PC-9 (cell line): ENCODE measurements at regions not wholly inside any gene's neighbourhood (a gene's known extent, or its start where the extent isn't known, plus 50 kb on each side); places are given as distances from the start of the nearest gene placed in this dataset.

Experiments used
- BruUV-seq: library from RNA; stranded (reverse); fragments of 400-500 nt; replicated peaks from 2 replicates; lab custom pipeline; 2021; lab: Mats Ljungman, UMichigan
- CTCF ChIA-PET: fragments of 300-600 bp; sonication (Branson Sonifier 250); formaldehyde crosslinking; loops from one replicate; lab custom pipeline; 2022; ENCODE audit warnings: antibody characterized with exemption; lab: Charles Lee
- POLR2A ChIA-PET: fragments of 300-600 bp; sonication (Branson Sonifier 250); formaldehyde crosslinking; loops from one replicate; lab custom pipeline; 2022; ENCODE audit warnings: antibody characterized with exemption; ENCODE audit not compliant: unreplicated experiment; lab: Charles Lee
- DNase-seq, 2 experiments: peaks; one replicate each; pipeline versions ENCODE4 v3.0.0 to v3.0.0-alpha.2; 2015 to 2022; ENCODE audit warnings: mixed read lengths in 1 of 2
- H2AFZ ChIP-seq: fragments of 200-600 bp; sonication (generic); 2 replicates; pipeline ENCODE4 v1.8.1; 2017; ENCODE audit warnings: antibody characterized with exemption
- H3F3A ChIP-seq: fragments of 200-600 bp; sonication (generic); 2 replicates; pipeline ENCODE4 v1.8.1; 2017; ENCODE audit warnings: antibody characterized with exemption, mild to moderate bottlenecking, low read depth; ENCODE audit not compliant: insufficient read depth
- H3K27ac ChIP-seq: fragments of 200-600 bp; sonication (generic); 2 replicates; pipeline ENCODE4 v1.6.1; 2016; ENCODE audit warnings: mixed run types
- H3K27me3 ChIP-seq: fragments of 200-600 bp; sonication (generic); 2 replicates; pipeline ENCODE4 v1.6.1; 2016; ENCODE audit warnings: low read depth, mixed run types; ENCODE audit not compliant: insufficient read depth
- H3K36me3 ChIP-seq: fragments of 200-600 bp; sonication (generic); 2 replicates; pipeline ENCODE4 v1.6.1; 2016; ENCODE audit warnings: low read depth, mixed run types
- H3K4me1 ChIP-seq: fragments of 200-600 bp; sonication (generic); replicated peaks from 2 replicates; pipeline ENCODE4 v1.6.1; 2016; ENCODE audit warnings: mixed run types; ENCODE audit not compliant: insufficient read depth
- H3K4me2 ChIP-seq: fragments of 200-600 bp; sonication (generic); 2 replicates; pipeline ENCODE4 v1.6.1; 2017; ENCODE audit warnings: mixed run types
- H3K4me3 ChIP-seq: fragments of 200-600 bp; sonication (generic); 2 replicates; pipeline ENCODE4 v1.6.1; 2016; ENCODE audit warnings: mixed run types
- H3K79me2 ChIP-seq: fragments of 200-600 bp; sonication (generic); 2 replicates; pipeline ENCODE4 v1.6.1; 2017; ENCODE audit warnings: low read depth, mixed run types
- H3K9me2 ChIP-seq: fragments of 200-600 bp; sonication (generic); 2 replicates; pipeline ENCODE4 v1.8.1; 2017; ENCODE audit warnings: mild to moderate bottlenecking; ENCODE audit not compliant: insufficient read depth
- H3K9me3 ChIP-seq: fragments of 200-600 bp; sonication (generic); 2 replicates; pipeline ENCODE4 v1.8.1; 2016; ENCODE audit warnings: low read depth; ENCODE audit not compliant: insufficient read depth
- H4K20me1 ChIP-seq: fragments of 200-600 bp; sonication (generic); 2 replicates; pipeline ENCODE4 v1.8.1; 2017; ENCODE audit not compliant: insufficient read depth
- EZH2 ChIP-seq: fragments of 200-600 bp; sonication (generic); IDR thresholded peaks from 2 replicates; pipeline ENCODE4 v1.8.0; 2017; ENCODE audit warnings: antibody characterized with exemption, low read depth
- intact Hi-C: fragments of 100-400 bp; cut with micrococcal nuclease; formaldehyde crosslinking; loops from one replicate; pipeline ENCODE4 v1.10.0; 2022; ENCODE audit not compliant: unreplicated experiment
- TF ChIP-seq, protein P1 (sequence below): fragments of 200-600 bp; sonication (generic); conservative IDR thresholded peaks from 2 replicates; pipeline ENCODE4 v1.6.1; 2017; ENCODE audit warnings: mixed run types, antibody characterized with exemption, mild to moderate bottlenecking, moderate library complexity

DNA sequence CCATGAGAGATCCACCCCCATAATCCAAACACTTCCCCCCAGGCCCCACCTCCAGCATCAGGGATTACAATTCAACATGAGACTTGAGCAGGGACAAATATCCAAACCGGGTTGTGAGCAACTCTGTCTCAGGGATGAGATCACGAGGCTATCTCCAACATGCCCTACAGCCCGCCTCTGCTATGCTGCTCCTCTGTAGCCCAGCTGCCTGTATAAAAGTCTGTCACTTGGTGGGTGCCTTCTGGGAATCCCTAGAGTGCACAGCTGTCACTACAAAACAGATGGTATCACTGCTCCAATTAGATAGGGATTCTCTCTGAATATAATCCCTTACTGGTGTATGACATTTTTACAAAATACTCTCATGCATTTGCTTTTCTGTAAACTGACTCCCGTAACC, 114.9 kb upstream of the NANOS1 start:
- H3K4me3 ChIP-seq: no peak overlapping the region
- H3K36me3 ChIP-seq: no peaks in the 10 kb centered on the region
- BruUV-seq: no TSS peak
- H3K27me3 ChIP-seq: no peaks in the 10 kb centered on the region
- H3K4me2 ChIP-seq: no peak overlapping the region
- no peak for DNase-seq
- H3K4me1 ChIP-seq: peaks cover 58% of the 10 kb centered on the region
- no peak overlapping the region for H3K27ac ChIP-seq
- H4K20me1 ChIP-seq: no peaks in the 10 kb centered on the region
- no peaks in the 10 kb centered on the region for H3K9me2 ChIP-seq
- H3K79me2 ChIP-seq: no peaks in the 10 kb centered on the region
- TF ChIP-seq, protein P1, sequence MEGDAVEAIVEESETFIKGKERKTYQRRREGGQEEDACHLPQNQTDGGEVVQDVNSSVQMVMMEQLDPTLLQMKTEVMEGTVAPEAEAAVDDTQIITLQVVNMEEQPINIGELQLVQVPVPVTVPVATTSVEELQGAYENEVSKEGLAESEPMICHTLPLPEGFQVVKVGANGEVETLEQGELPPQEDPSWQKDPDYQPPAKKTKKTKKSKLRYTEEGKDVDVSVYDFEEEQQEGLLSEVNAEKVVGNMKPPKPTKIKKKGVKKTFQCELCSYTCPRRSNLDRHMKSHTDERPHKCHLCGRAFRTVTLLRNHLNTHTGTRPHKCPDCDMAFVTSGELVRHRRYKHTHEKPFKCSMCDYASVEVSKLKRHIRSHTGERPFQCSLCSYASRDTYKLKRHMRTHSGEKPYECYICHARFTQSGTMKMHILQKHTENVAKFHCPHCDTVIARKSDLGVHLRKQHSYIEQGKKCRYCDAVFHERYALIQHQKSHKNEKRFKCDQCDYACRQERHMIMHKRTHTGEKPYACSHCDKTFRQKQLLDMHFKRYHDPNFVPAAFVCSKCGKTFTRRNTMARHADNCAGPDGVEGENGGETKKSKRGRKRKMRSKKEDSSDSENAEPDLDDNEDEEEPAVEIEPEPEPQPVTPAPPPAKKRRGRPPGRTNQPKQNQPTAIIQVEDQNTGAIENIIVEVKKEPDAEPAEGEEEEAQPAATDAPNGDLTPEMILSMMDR: no peak
- no peak for TF ChIP-seq EZH2
- H3K9me3 ChIP-seq: no peaks in the 10 kb centered on the region
- no peak overlapping the region for H2AFZ ChIP-seq
- CTCF ChIA-PET: no interaction called here
- intact Hi-C loops: loop anchor here (5.0 kb wide), 1 partner anchor 42 kb away; no protein-coding TSS in a partner anchor
- POLR2A ChIA-PET: interaction anchor here (0.6 kb wide), 1 partner anchor 115 kb away, joined by 5 read pairs; no protein-coding TSS in a partner anchor
- H3F3A ChIP-seq: peaks cover 28% of the 10 kb centered on the region; the same call in 1 of the 2 replicates

DNA sequence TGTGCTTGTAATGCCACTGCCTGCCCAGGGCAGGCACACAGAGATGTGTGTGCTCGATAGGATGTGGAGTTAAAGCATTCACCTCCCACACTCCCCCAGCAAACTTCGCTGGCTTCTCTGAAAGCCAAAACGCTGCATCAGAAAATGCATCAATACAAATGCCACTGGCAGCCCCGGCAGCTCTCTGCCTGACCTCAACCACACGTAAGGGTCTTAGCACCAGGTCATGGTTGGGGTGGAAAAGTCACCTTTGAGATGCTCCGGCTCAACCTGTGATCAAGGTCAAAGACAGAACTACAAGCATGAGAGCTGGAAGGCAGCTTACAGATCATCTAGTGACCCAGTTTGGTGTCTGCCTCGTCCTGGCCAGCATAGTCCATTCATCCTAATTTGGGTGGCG, 114.4 kb upstream of the NANOS1 start:
- no TSS peak for BruUV-seq
- H2AFZ ChIP-seq: no peak overlapping the region
- H3K4me1 ChIP-seq: peaks cover 55% of the 10 kb centered on the region
- intact Hi-C loops: no loop called here
- H3K4me3 ChIP-seq: no peak overlapping the region
- no peaks in the 10 kb centered on the region for H3K27me3 ChIP-seq
- no peaks in the 10 kb centered on the region for H3K9me2 ChIP-seq
- TF ChIP-seq, protein P1: no peak
- TF ChIP-seq EZH2: no peak
- ChIA-PET CTCF (no interaction called here), POLR2A (no interaction called here)
- H3K27ac ChIP-seq: no peak overlapping the region
- no peaks in the 10 kb centered on the region for H4K20me1 ChIP-seq
- no peaks in the 10 kb centered on the region for H3K36me3 ChIP-seq
- no peaks in the 10 kb centered on the region for H3K79me2 ChIP-seq
- no peak overlapping the region for H3K4me2 ChIP-seq
- no peak for DNase-seq
- H3F3A ChIP-seq: peaks cover 28% of the 10 kb centered on the region; the same call in 1 of the 2 replicates
- no peaks in the 10 kb centered on the region for H3K9me3 ChIP-seq

DNA sequence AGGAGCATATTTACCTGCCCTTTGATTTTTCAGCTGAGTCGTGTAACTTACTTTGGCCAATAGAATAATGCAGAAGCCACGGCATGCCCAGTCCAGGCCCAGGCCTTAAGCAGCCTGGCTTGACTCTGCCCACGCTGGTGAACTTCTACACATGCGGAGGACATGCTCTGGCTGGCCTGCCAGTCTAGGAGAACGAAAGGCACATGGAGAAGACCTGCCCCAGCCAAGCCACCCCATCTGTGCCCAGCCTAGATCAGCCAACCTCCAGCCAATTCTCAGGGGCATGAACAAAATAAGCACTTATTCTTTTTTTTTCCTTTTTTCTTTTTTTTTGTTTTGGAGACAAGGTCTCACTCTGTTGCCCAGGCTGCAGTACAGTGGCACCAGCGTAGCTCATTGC, 112.7 kb upstream of the NANOS1 start:
- no peak overlapping the region for H3K27ac ChIP-seq
- CTCF ChIA-PET: no interaction called here
- intact Hi-C loops: no loop called here

More for the DNA sequence above, 112.7 kb upstream of the NANOS1 start:
- Histone ChIP-seq H3K9me2 (no peaks in the 10 kb centered on the region), H3K4me3 (no peak overlapping the region), H3K79me2 (no peaks in the 10 kb centered on the region), H3K4me2 (no peak overlapping the region), H3K36me3 (no peaks in the 10 kb centered on the region), H3K9me3 (no peaks in the 10 kb centered on the region), H4K20me1 (no peaks in the 10 kb centered on the region), H3F3A (peaks cover 18% of the 10 kb centered on the region; the same call in 1 of the 2 replicates), H2AFZ (no peak overlapping the region), H3K27me3 (no peaks in the 10 kb centered on the region), H3K4me1 (peaks cover 39% of the 10 kb centered on the region)
- POLR2A ChIA-PET: no interaction called here
- no peak for TF ChIP-seq EZH2
- TF ChIP-seq, protein P1: no peak
- no TSS peak for BruUV-seq
- DNase-seq: no peak
